Heart left ventricle (tissue), 13 donors: ENCODE measurements at regions not wholly inside any gene's neighbourhood (a gene's known extent, or its start where the extent isn't known, plus 50 kb on each side); places are given as distances from the start of the nearest gene placed in this dataset.

Experiments used
- CTCF ChIP-seq, 12 donors: fragments of 200-600 bp; sonication (generic) in 4 of 12; IDR thresholded peaks; one replicate each; pipeline versions ENCODE4 v1.5.0 to v1.8.0; 2018 to 2022; ENCODE audit warnings: antibody characterized with exemption in 12 of 12, mild to moderate bottlenecking in 5 of 12
- POLR2A ChIP-seq, 2 donors: fragments of 450-650 bp; IDR thresholded peaks; one replicate each; pipeline ENCODE4 v1.6.1; 2017; ENCODE audit warnings: antibody characterized with exemption in 2 of 2, mild to moderate bottlenecking in 2 of 2, moderate library complexity in 2 of 2
- donor health status: ischemic (EF 13 %, LVEDD 7.1; RV severe dilation, severe dysfunction).
- donor health status: DM: no; HTN: yes; CAD: no.
- donor health status: DM: no; HTN: no; CAD: no.
- donor health status: ischemic (EF 25% LVEDD 6.9; RV normal size, moderate dysfunction).
- donor health status: ischemic (EF 25% LVEDD 5.7; RV mildly dilated, moderate dysfunction).
- donor health status: ischemic (EF 35%, LVEDD 5.7; RV mildly dilated, moderate dysfunction).
- donor health status: nonischemic (EF 11% LVEDD 7.7; RV severe dilation, severe dysfunction).
- donor health status: DM: yes; HTN: yes; CAD: no.
- donor health status: PGD.
- donor health status: ischemic (EF 29% LVEDD 5.4; RV normal size, mild dysfunction).
- donor health status: nonischemic (EF 23%, LVEDD 6.1; RV moderate dilation, normal function).

- no peak for TF ChIP-seq CTCF (IDR thresholded peaks at IDR 0.05)
- TF ChIP-seq POLR2A (IDR thresholded peaks at IDR 0.05), result no peak
Observed at GRCh38 chr7:101702362-101702850, 73.3 kb upstream of the MYL10 start.
